ENCODE measurements at regions not wholly inside any gene's neighbourhood (a gene's known extent, or its start where the extent isn't known, plus 50 kb on each side); places are given as distances from the start of the nearest gene placed in this dataset.

DNA sequence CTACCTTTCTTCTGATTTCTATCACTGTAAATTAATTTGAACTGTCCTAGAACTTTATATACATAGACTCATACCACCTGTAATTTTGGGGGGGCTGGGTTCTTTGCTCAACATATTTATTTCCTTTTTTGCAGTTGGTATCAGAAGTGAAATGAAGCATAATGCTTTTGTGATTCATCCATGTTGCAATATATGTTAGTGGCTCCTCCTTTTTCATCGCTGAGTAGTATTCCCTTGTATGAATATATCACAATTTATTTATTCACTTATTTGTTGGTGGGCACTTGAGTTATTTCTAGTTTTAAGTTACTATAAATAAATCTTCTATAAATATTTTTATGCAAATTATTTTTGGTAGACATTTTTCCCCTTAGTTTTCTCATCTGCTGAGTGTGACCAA, 336.4 kb downstream of the HS3ST3B1 start:
- TF ChIP-seq, protein P1, sequence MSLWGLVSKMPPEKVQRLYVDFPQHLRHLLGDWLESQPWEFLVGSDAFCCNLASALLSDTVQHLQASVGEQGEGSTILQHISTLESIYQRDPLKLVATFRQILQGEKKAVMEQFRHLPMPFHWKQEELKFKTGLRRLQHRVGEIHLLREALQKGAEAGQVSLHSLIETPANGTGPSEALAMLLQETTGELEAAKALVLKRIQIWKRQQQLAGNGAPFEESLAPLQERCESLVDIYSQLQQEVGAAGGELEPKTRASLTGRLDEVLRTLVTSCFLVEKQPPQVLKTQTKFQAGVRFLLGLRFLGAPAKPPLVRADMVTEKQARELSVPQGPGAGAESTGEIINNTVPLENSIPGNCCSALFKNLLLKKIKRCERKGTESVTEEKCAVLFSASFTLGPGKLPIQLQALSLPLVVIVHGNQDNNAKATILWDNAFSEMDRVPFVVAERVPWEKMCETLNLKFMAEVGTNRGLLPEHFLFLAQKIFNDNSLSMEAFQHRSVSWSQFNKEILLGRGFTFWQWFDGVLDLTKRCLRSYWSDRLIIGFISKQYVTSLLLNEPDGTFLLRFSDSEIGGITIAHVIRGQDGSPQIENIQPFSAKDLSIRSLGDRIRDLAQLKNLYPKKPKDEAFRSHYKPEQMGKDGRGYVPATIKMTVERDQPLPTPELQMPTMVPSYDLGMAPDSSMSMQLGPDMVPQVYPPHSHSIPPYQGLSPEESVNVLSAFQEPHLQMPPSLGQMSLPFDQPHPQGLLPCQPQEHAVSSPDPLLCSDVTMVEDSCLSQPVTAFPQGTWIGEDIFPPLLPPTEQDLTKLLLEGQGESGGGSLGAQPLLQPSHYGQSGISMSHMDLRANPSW (CRISPR knock-in tag; IDR thresholded peaks at IDR 0.05), result no peak
- TF ChIP-seq CBX1 (IDR thresholded peaks at IDR 0.05; ENCODE audit: low read depth) (no peak), ZBED1 (IDR thresholded peaks at IDR 0.05) (no peak), POLR2AphosphoS5 (IDR thresholded peaks at IDR 0.05; ENCODE audit: control insufficient read depth, insufficient read depth, low read depth, low read length) (no peak), FOXK2 (conservative IDR thresholded peaks at IDR 0.05 in 1 of 2, IDR thresholded peaks at IDR 0.05 in 1 of 2; ENCODE audit: low read depth in 2 of 2) (no peak), POLR2A (conservative IDR thresholded peaks at IDR 0.05) (no peak)
